Thyroid gland (tissue), 4 donors: ENCODE measurements at regions not wholly inside any gene's neighbourhood (a gene's known extent, or its start where the extent isn't known, plus 50 kb on each side); places are given as distances from the start of the nearest gene placed in this dataset.

Experiments used
- DNase-seq, 2 donors: peaks; one replicate each; pipeline ENCODE4 v3.0.0-alpha.2; 2019
- H3K27ac ChIP-seq, 3 donors: fragments of 200-600 bp; sonication (generic); 1 replicate in 2 of 3; 2 replicates in 1 of 3; pipeline ENCODE4 v1.5.1; 2016 to 2019; ENCODE audit warnings: mild to moderate bottlenecking in 1 of 3, moderate library complexity in 1 of 3
- H3K27me3 ChIP-seq: fragments of 200-600 bp; sonication (generic); one replicate; pipeline ENCODE4 v1.5.1; 2019
- H3K36me3 ChIP-seq, 2 donors: fragments of 200-600 bp; sonication (generic); one replicate each; pipeline ENCODE4 v1.5.1; 2016 to 2019
- H3K4me1 ChIP-seq, 2 donors: fragments of 200-600 bp; sonication (generic); one replicate each; pipeline ENCODE4 v1.5.1; 2017 to 2019
- H3K4me3 ChIP-seq, 3 donors: fragments of 200-600 bp; sonication (generic); replicated peaks in 1 of 3; 1 replicate in 2 of 3; 2 replicates in 1 of 3; pipeline ENCODE4 v1.5.1; 2016; ENCODE audit warnings: mild to moderate bottlenecking in 1 of 3
- H3K9me3 ChIP-seq: fragments of 200-600 bp; sonication (generic); one replicate; pipeline ENCODE4 v1.5.1; 2017
- CTCF ChIP-seq, 6 experiments: fragments of 200-600 bp in 3 of 6; fragments of 450-650 bp in 3 of 6; sonication (generic) in 3 of 6; IDR thresholded peaks; one replicate each; pipeline ENCODE4 v1.5.1; 2016 to 2019; ENCODE audit warnings: antibody characterized with exemption in 6 of 6, mild to moderate bottlenecking in 2 of 6, inconsistent platforms in 1 of 6, moderate library complexity in 1 of 6
- POLR2A ChIP-seq, 2 donors: fragments of 450-650 bp; IDR thresholded peaks; one replicate each; pipeline ENCODE4 v1.6.1; 2017; ENCODE audit warnings: antibody characterized with exemption in 2 of 2, mild to moderate bottlenecking in 2 of 2, moderate library complexity in 1 of 2
- WGBS, 2 donors: methylation state at CpG; one replicate each; pipeline ENCODE4 v1.1.5; 2017; 5-methylcytosine and 5-hydroxymethylcytosine counted together
- intact Hi-C: fragments of 100-400 bp; cut with DNase I; formaldehyde crosslinking; loops from one replicate; pipeline ENCODE4 v1.15.1; 2023

- H3K4me1 ChIP-seq = peaks cover 12 to 34% of the 10 kb centered on the region in 2 donors
- 11 to 12% methylated on average over 11 of the region's 11 CpGs for WGBS, 2 donors
- no peak overlapping the region for H3K4me3 ChIP-seq
- H3K36me3 ChIP-seq = no peaks in the 10 kb centered on the region
- H3K9me3 ChIP-seq = no peaks in the 10 kb centered on the region
- H3K27me3 ChIP-seq = no peaks in the 10 kb centered on the region
- DNase-seq = peak; percentile 72 to 81
- no peak overlapping the region for H3K27ac ChIP-seq
- intact Hi-C loops = no loop called here
- TF ChIP-seq POLR2A (IDR thresholded peaks at IDR 0.05) (no peak), CTCF (IDR thresholded peaks at IDR 0.05) (peak; percentile 46 to 81 (median 64))
Observed at GRCh38 chr9:14428781-14429230, 114.9 kb upstream of the NFIB start.

GRCh38 chr9:14427419-14427818 is 113.5 kb upstream of the NFIB start:
- Histone ChIP-seq H3K27ac (no peak overlapping the region), H3K36me3 (no peaks in the 10 kb centered on the region), H3K4me1 (peaks cover 12 to 24% of the 10 kb centered on the region in 2 donors), H3K4me3 (no peak overlapping the region), H3K27me3 (no peaks in the 10 kb centered on the region), H3K9me3 (no peaks in the 10 kb centered on the region)
- 89% methylated on average over 2 of the region's 2 CpGs for WGBS, 2 donors
- TF ChIP-seq CTCF (IDR thresholded peaks at IDR 0.05) = no peak
- no peak for TF ChIP-seq POLR2A (IDR thresholded peaks at IDR 0.05)
- intact Hi-C loops = no loop called here
- DNase-seq = no peak

DNA sequence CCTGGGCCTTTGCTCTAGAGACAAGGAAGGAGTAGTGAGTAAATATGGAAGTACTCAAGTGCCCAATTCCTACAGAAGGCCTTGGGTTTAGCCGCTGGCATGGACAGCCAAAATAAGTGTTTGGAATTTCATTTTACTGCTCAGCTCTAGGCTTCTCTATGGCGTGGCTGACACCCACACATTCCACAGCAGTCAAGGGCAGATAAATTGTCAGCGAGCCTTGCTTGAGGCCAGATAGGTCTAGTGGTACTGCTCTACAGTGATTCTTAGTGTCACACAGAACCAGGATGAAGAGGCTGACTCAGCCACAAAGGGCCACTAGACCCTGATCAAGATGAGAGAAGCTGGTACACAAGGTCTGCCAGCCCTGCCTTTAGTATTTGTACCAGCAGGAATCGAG is 111.0 kb upstream of the NFIB start:
- H3K9me3 ChIP-seq = no peaks in the 10 kb centered on the region
- H3K27me3 ChIP-seq = no peaks in the 10 kb centered on the region
- H3K27ac ChIP-seq = peak overlapping the region in 2 of 3 donors; percentile 51 to 54
- DNase-seq = peak in 1 of 2 donors; percentile 8
- intact Hi-C loops = no loop called here
- H3K36me3 ChIP-seq = no peaks in the 10 kb centered on the region
- no peak overlapping the region for H3K4me3 ChIP-seq
- H3K4me1 ChIP-seq = peaks cover 12 to 24% of the 10 kb centered on the region in 2 donors
- 67 to 76% methylated on average over 4 of the region's 4 CpGs for WGBS, 2 donors
- TF ChIP-seq CTCF (IDR thresholded peaks at IDR 0.05) (no peak), POLR2A (IDR thresholded peaks at IDR 0.05) (no peak)

GRCh38 chr9:14424289-14424688 is 110.3 kb upstream of the NFIB start:
- TF ChIP-seq CTCF (IDR thresholded peaks at IDR 0.05) (no peak), POLR2A (IDR thresholded peaks at IDR 0.05) (no peak)
- H3K4me3 ChIP-seq = no peak overlapping the region
- H3K27me3 ChIP-seq = no peaks in the 10 kb centered on the region
- no peaks in the 10 kb centered on the region for H3K9me3 ChIP-seq
- H3K4me1 ChIP-seq = peaks cover 12 to 24% of the 10 kb centered on the region in 2 donors
- DNase-seq = no peak
- WGBS, 2 donors = 53 to 68% methylated on average over 7 of the region's 7 CpGs
- intact Hi-C loops = no loop called here
- no peaks in the 10 kb centered on the region for H3K36me3 ChIP-seq
- H3K27ac ChIP-seq = peak overlapping the region in 2 of 3 donors; percentile 51 to 54

DNA sequence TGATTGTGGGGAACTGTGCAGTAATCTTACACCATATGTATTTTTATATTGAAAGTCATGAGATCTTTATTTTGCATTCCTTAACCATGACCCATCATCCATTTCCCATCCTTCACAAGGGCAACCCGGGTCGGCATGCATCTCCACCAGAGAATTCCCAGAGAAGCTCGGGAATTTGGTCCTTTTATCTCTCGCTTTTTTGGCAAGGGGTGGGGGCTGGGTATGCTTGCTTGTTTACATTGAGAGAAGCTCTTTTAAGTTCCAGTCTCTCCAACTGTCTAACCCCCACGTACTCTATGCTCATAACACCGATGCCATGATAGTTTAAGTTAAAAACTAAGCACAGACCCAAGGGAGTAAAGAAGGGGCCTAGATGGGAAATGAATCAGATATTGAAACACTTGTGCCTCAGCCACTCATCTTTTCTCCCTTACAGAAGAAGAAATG is 109.9 kb upstream of the NFIB start:
- Histone ChIP-seq H3K27me3 (no peaks in the 10 kb centered on the region), H3K9me3 (no peaks in the 10 kb centered on the region), H3K36me3 (no peaks in the 10 kb centered on the region), H3K27ac (peak overlapping the region in 1 of 3 donors; percentile 51), H3K4me1 (peaks cover 12 to 22% of the 10 kb centered on the region in 2 donors), H3K4me3 (no peak overlapping the region)
- TF ChIP-seq CTCF (IDR thresholded peaks at IDR 0.05) = no peak
- no peak for TF ChIP-seq POLR2A (IDR thresholded peaks at IDR 0.05)
- no peak for DNase-seq
- intact Hi-C loops = no loop called here
- 70 to 71% methylated on average over 6 of the region's 6 CpGs for WGBS, 2 donors
